GM10248 (cell line): ENCODE measurements at regions not wholly inside any gene's neighbourhood (a gene's known extent, or its start where the extent isn't known, plus 50 kb on each side); places are given as distances from the start of the nearest gene placed in this dataset.
"Not testable (repeated sequence)": the region's sequence is repeated elsewhere in the genome, so short reads cannot be mapped to it uniquely, and the experiment has no call there.

ENCODE experiments used
- CTCF ChIA-PET: fragments of 300-600 bp; sonication (Branson Sonifier 250); formaldehyde crosslinking; extraction: SDS; loops from one replicate; lab custom pipeline; 2021; ENCODE audit warnings: antibody characterized with exemption; lab: Yijun Ruan, JAX
- POLR2A ChIA-PET: fragments of 350-650 bp; sonication (Branson Sonifier 250); formaldehyde crosslinking; extraction: SDS; loops from one replicate; lab custom pipeline; 2020; ENCODE audit warnings: antibody characterized with exemption; lab: Yijun Ruan, JAX
- DNase-seq: peaks from one replicate; pipeline ENCODE4 v3.0.0; 2012; ENCODE audit errors: extremely low spot score
- CTCF ChIP-seq: IDR thresholded peaks from 2 replicates; pipeline ENCODE4 v1.5.1; 2012; ENCODE audit warnings: mild to moderate bottlenecking, low read depth; ENCODE audit errors: extremely low read depth, missing control alignments, control extremely low read depth

- TF ChIP-seq CTCF, result no peak
Observed at GRCh38 chr3:137866933-137867332, 102.8 kb downstream of the SOX14 start.

GRCh38 chr3:137867611-137868010, 103.5 kb downstream of the SOX14 start:
- CTCF ChIA-PET, result no interaction called here

More at GRCh38 chr3:137866933-137867332, 102.8 kb downstream of the SOX14 start:
- DNase-seq, result no peak
- POLR2A ChIA-PET, result no interaction called here
- CTCF ChIA-PET, result interaction anchor here (2.1 kb wide), 1 partner anchor 14 kb away, joined by 6 read pairs; no protein-coding TSS in a partner anchor

GRCh38 chr3:137869022-137869421, 104.9 kb downstream of the SOX14 start:
- CTCF ChIA-PET, result interaction anchor here (1.4 kb wide), 1 partner anchor 9 kb away, joined by 3 read pairs; no protein-coding TSS in a partner anchor
- POLR2A ChIA-PET, result no interaction called here
- no peak for DNase-seq
- no peak for TF ChIP-seq CTCF

More at GRCh38 chr3:137867611-137868010, 103.5 kb downstream of the SOX14 start:
- no peak for TF ChIP-seq CTCF
- no peak for DNase-seq
- POLR2A ChIA-PET, result no interaction called here

- POLR2A ChIA-PET, result not testable (repeated sequence)
Observed at GRCh38 chr3:137872589-137872988, 108.5 kb downstream of the SOX14 start.

GRCh38 chr3:137896842-137897241, 113.1 kb upstream of the CLDN18 start:
- DNase-seq, CTCF ChIA-PET, POLR2A ChIA-PET: not testable (repeated sequence)

More at GRCh38 chr3:137872589-137872988, 108.5 kb downstream of the SOX14 start:
- DNase-seq, CTCF ChIA-PET: not testable (repeated sequence)

- ChIA-PET POLR2A (no interaction called here), CTCF (no interaction called here)
- TF ChIP-seq CTCF, result no peak
- no peak for DNase-seq
Observed at GRCh38 chr3:137906985-137907649, 102.8 kb upstream of the CLDN18 start.

GRCh38 chr3:137924628-137925027, 85.3 kb upstream of the CLDN18 start:
- no peak for TF ChIP-seq CTCF
- no peak for DNase-seq
- ChIA-PET POLR2A (no interaction called here), CTCF (no interaction called here)

- ChIA-PET POLR2A (no interaction called here), CTCF (interaction anchor here (1.3 to 1.4 kb wide), 2 partner anchors 16 to 21 kb away, joined by 3 to 6 read pairs; no protein-coding TSS in a partner anchor)
- DNase-seq, result no peak
- TF ChIP-seq CTCF, result no peak
Observed at GRCh38 chr3:137925080-137925479, 84.9 kb upstream of the CLDN18 start.
